Adrenal gland (tissue), 5 donors: ENCODE measurements at regions not wholly inside any gene's neighbourhood (a gene's known extent, or its start where the extent isn't known, plus 50 kb on each side); places are given as distances from the start of the nearest gene placed in this dataset.

Experiments
- CTCF ChIP-seq, 6 experiments: fragments of 450-650 bp in 4 of 6; fragments of 200-600 bp in 2 of 6; sonication (generic) in 1 of 6; IDR thresholded peaks; 1 replicate in 5 of 6; 2 replicates in 1 of 6; pipeline versions ENCODE4 v1.5.1 to v1.8.0; 2016 to 2021; ENCODE audit warnings: antibody characterized with exemption in 6 of 6, mild to moderate bottlenecking in 2 of 6, moderate library complexity in 1 of 6
- POLR2A ChIP-seq, 2 donors: fragments of 450-650 bp; IDR thresholded peaks; one replicate each; pipeline ENCODE4 v1.6.1; 2017; ENCODE audit warnings: antibody characterized with exemption in 2 of 2, mild to moderate bottlenecking in 2 of 2, moderate library complexity in 1 of 2
- donor health status: DM: no; HTN: no; CAD: no.

GRCh38 chr6:11471261-11471660 is 66.3 kb upstream of the TMEM170B start:
- no peak for TF ChIP-seq CTCF (IDR thresholded peaks at IDR 0.05)
- no peak for TF ChIP-seq POLR2A (IDR thresholded peaks at IDR 0.05)
